Astrocyte (in vitro differentiated cells and primary cell): ENCODE measurements at regions not wholly inside any gene's neighbourhood (a gene's known extent, or its start where the extent isn't known, plus 50 kb on each side); places are given as distances from the start of the nearest gene placed in this dataset.
"Not testable (repeated sequence)": the region's sequence is repeated elsewhere in the genome, so short reads cannot be mapped to it uniquely, and the experiment has no call there.

Source experiments
- EZH2 ChIP-seq: IDR thresholded peaks from 2 replicates; pipeline ENCODE4 v1.6.1; 2012; ENCODE audit warnings: mild to moderate bottlenecking, low read length, inconsistent platforms; ENCODE audit not compliant: insufficient read depth
- TF ChIP-seq, protein P1 (sequence below): IDR thresholded peaks from 2 replicates; pipeline ENCODE4 v1.5.1; 2011; ENCODE audit warnings: low read depth, mild to moderate bottlenecking, inconsistent platforms, low read length, moderate library complexity; ENCODE audit not compliant: insufficient read depth

DNA sequence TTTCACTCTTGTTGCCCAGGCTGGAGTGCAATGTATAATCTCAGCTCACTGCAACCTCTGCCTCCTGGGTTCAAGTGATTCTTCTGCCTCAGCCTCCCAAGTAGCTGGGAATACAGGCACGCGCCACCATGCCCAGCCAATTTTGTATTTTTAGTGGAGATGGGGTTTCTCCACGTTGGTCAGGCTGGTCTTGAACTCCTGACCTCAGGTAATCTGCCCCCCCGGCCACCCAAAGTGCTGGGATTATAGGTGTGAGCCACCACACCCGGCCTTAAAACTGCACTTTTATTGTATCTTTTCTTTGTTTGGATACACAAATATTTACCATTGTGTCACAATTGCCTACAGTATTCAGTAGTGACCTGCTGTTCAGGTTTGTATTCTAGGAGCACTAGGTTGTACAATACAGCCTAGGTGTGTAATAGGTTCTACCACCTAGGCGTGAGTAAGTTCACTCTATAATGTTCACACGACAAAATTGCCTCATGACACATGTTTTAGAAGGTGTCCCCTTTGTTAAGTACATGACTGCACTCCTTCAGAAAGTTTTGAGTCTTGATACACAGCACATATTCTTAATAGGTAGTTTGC lies 71.3 kb upstream of the SLC22A23 start:
- TF ChIP-seq, protein P1, sequence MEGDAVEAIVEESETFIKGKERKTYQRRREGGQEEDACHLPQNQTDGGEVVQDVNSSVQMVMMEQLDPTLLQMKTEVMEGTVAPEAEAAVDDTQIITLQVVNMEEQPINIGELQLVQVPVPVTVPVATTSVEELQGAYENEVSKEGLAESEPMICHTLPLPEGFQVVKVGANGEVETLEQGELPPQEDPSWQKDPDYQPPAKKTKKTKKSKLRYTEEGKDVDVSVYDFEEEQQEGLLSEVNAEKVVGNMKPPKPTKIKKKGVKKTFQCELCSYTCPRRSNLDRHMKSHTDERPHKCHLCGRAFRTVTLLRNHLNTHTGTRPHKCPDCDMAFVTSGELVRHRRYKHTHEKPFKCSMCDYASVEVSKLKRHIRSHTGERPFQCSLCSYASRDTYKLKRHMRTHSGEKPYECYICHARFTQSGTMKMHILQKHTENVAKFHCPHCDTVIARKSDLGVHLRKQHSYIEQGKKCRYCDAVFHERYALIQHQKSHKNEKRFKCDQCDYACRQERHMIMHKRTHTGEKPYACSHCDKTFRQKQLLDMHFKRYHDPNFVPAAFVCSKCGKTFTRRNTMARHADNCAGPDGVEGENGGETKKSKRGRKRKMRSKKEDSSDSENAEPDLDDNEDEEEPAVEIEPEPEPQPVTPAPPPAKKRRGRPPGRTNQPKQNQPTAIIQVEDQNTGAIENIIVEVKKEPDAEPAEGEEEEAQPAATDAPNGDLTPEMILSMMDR: not testable (repeated sequence)
- not testable (repeated sequence) for TF ChIP-seq EZH2
